ENCODE measurements at regions not wholly inside any gene's neighbourhood (a gene's known extent, or its start where the extent isn't known, plus 50 kb on each side); places are given as distances from the start of the nearest gene placed in this dataset.
"Not testable (repeated sequence)": the region's sequence is repeated elsewhere in the genome, so short reads cannot be mapped to it uniquely, and the experiment has no call there.

GRCh38 chr10:78212060-78212785 lies 178.6 kb downstream of the RPS24 start:
- DNase-seq = peak; percentile 14

DNA sequence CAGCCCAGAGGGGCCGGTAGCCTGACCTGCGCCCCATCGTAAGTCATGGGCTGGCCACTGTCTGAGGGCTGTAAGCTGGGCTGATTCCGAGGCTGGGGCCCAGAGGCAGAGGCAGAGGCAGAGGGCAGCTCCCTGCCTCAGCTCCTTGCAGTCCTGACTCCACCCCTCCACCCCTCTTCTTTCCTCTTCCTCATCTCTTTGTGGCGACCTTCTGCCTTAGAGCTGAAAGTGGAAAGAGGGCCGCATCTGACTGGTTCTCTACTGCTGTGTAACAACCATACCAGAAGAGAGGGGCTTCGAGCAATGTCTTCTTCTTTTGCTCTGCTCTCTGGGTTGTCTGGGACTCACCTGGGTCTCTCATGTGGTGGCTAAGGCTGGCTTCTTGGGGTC lies 179.1 kb downstream of the RPS24 start:
- DNase-seq = no peak

DNA sequence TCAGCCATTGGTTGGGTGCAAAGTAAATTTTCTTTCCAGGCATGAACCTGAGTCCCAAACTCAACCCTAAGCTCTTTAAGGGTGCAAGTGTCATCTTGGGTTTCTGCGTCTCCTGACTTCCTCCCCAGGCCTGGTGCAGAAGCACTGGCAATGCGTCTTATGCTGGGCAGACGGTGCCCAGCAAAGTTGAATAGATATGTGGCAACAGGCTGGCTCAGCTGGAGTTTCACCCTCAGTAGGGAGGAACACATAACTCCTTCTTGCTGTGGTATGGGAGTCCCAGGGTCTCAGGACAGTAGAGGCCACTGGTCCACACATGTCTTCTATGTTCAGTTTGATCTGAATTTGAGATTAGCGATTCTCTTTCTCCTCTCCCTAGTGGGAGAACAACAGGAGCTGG lies 181.3 kb downstream of the RPS24 start:
- no peak for DNase-seq

DNA sequence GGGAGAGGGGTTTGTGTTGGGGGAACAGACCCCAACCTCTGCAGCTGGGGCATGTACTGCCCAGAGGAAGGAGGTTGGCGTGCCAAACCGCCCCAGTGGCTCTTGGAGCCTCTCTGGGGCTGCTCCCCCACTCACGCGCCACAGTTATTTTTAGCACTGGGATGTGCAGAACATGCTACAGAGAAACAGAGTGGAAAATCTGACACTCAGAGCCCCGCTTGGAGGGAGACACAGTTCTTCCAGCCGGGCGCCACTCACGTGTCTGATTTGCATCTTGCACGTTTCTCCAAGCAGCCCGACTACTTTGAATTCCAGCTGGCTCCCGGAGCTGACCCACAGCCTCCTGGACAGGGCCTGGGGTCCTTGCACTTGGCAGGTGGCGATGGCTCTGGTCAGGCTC lies 182.0 kb downstream of the RPS24 start:
- no peak for DNase-seq

- DNase-seq = no peak
These were observed 183.7 kb downstream of the RPS24 start for GRCh38 chr10:78217336-78217735.

DNA sequence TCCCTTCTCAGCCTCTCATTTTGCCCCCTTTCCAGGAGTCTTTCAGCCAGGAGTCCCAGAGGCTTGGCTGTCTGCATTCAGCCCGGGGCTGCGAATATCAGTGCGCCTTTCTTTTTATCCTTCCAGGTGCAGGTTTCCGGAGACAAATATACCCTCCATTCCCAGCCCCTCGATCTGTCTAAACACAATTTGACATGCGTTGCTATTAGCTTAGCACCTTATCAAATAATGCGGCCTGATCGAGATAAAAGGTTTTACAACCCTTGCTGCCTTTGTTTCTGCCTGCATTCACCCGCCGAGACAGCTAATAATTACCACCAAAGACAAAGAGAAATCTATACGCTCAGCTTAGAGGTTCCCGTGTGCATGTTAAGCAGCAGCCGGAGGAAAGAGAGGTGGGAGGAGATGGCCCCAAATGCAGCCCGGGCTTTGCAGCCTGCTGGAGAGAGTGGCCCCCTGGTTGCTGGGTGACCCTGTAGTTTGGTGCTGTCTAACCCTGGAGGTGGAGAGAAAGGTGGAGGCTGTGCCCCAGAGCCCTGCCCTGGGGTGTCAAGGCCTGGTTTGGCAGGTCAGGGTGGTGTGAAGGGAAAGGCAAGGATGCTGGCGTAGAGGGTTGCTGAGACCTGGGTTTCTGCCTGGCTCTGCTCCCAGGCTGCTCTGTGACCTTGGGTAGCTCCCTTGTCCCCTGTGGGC lies 185.3 kb downstream of the RPS24 start:
- no peak for DNase-seq

GRCh38 chr10:78219568-78219967 lies 185.9 kb downstream of the RPS24 start:
- DNase-seq = not testable (repeated sequence)

- no peak for DNase-seq
These were observed 187.1 kb downstream of the RPS24 start for GRCh38 chr10:78220781-78221180.

- no peak for DNase-seq
These were observed 188.6 kb downstream of the RPS24 start for GRCh38 chr10:78222096-78222790.

DNA sequence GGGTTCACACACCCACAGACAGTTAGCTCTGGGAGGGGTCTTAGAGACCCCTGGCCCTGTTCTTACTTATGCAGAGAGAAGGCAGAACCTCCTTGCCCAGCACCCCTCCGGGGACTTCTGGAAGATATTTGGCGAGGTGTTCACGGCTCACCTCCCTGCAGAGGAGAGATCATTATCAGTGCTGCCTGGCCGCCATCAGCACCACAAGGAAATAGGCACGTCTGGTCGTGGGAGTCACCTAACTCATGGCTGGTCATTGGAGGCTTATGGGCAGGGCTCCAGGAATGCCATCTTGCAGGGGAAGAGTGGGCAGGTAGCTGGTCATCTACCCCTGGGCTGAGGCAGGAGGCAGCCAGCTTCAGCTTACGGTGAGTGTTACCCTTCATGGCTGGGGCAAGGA lies 189.4 kb downstream of the RPS24 start:
- no peak for DNase-seq

DNA sequence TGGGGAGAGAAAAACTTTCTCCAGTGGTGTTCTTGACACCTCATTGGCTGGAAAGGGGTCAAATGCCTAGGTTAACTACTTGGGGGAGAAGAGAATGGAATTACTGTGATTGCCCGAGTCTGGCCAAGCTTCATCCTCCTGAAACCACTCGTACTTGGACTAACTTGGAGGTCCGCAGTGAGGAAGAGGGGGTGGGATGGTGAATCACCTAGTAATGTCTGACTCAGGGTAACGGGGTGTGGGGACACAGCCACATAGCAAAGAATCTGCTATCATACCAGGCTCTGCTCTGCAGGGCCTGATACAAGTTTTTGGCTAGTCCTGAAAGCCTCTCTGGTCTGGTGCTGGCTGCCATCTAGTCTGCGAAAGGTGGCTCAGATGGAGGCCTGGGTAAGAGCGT lies 190.9 kb downstream of the RPS24 start:
- DNase-seq = no peak

- no peak for DNase-seq
These were observed 191.9 kb downstream of the RPS24 start for GRCh38 chr10:78225594-78225993.

- no peak for DNase-seq
These were observed 195.8 kb downstream of the RPS24 start for GRCh38 chr10:78229489-78229888.

DNA sequence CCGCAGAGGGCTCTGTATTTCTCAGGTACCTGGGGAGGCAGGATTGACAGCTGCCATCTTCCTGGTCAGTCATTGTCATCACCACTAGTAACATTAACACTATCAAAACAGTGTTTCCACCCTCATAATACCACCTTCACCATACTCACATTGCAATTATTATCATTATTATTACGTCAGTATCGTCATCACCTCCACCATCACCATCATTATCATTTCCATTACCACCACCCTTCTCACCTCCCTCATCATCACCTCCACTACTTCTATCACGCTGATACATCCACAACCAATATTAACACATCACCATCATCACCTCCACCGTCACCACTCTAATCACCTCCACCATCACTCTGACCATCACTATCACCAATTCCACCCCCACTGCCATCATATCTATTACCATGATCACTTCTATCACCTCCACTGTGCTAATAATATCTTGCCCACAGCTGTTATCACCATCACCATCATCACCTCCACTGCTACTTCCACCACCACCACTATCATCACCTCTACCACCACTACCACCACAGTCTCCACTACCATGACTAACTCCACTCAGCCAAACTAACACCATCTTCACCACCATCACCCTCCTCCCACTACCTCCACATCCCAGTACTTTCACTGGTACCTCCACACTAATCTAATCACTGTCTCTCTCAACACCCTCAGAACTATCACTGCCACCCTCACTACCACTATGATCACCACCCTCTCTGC lies 196.4 kb downstream of the RPS24 start:
- DNase-seq = no peak

- DNase-seq = no peak
These were observed 197.7 kb downstream of the RPS24 start for GRCh38 chr10:78231327-78231726.

- no peak for DNase-seq
These were observed 198.3 kb downstream of the RPS24 start for GRCh38 chr10:78231939-78232338.

- no peak for DNase-seq
These were observed 202.9 kb downstream of the RPS24 start for GRCh38 chr10:78236416-78237015.

- not testable (repeated sequence) for DNase-seq
These were observed 204.3 kb downstream of the RPS24 start for GRCh38 chr10:78237951-78238350.

DNA sequence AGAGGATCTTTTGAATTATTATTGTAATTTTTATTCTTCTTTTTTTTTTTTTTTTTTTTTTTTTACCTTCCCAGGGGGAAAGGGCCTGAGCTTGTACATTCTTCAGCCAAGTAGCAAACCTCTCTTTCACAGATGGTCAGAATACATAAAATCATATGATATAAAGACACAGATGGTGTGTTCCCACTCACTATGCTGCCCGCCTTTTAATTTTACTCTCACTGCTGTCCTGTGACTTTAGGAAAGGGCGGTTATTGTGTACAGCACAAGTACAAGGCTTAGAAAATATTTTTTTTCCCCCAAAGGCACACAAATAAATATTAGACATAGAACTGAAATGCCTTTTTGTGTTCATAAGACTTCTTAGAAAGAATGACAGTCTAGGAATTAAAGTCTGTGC lies 213.6 kb downstream of the RPS24 start:
- DNase-seq = no peak

GRCh38 chr10:78247821-78248220 lies 214.2 kb downstream of the RPS24 start:
- no peak for DNase-seq

DNA sequence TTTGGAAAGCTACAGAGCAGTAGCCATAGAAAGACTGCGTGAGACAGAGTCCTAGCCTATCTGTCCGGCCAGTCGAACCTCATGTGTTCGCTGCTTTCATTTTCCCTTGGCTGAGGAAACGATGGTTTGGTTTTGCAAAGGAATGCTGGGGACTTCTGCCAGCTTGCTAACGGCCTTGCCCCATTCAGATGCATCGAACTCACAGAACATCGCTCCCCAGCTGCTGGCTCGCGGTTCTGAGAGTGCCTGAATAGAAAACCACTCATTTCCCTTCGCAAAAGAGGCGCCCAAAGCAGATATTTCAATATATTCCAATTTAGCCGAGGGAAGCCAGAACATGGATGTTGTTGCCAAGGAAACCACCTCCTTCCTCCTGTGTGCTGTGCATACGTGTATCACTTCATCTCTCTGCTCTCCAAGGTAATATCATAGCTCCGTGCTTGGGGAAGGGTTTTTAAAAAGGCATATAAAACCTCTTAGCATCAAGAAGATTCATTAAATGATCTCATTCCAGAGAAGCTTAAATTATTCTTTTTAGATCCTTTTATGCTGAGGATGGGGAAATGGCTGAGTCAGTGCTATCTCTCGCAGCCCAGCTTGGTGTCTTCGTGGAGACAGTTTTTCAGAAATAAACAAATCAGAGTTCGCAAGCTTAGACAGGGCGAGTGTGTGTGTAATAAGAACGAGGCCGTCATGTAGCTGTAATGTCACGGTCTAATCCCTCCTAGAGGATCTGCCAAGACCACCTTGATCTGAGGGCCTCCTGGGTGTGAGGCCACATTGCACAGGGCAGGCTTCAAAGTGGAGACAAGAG lies 215.2 kb downstream of the RPS24 start:
- no peak for DNase-seq

- no peak for DNase-seq
These were observed 216.0 kb downstream of the RPS24 start for GRCh38 chr10:78249690-78250089.
